HCT116 (cell line): ENCODE measurements at regions not wholly inside any gene's neighbourhood (a gene's known extent, or its start where the extent isn't known, plus 50 kb on each side); places are given as distances from the start of the nearest gene placed in this dataset.

Source experiments
- CEBPB ChIP-seq: IDR thresholded peaks from 2 replicates; pipeline ENCODE4 v1.6.1; 2012; ENCODE audit warnings: low read depth
- EGR1 ChIP-seq: IDR thresholded peaks from 2 replicates; pipeline ENCODE4 v1.6.1; 2012; ENCODE audit warnings: low read depth
- ELF1 ChIP-seq: IDR thresholded peaks from 2 replicates; pipeline ENCODE4 v1.6.1; 2012; ENCODE audit warnings: low read depth, borderline replicate concordance
- EZH2 ChIP-seq: fragments of 200-600 bp; sonication (generic); IDR thresholded peaks from 2 replicates; pipeline ENCODE4 v1.6.1; 2017; ENCODE audit warnings: antibody characterized with exemption, mixed run types
- EZH2phosphoT487 ChIP-seq: fragments of 200-600 bp; IDR thresholded peaks from 2 replicates; pipeline ENCODE4 v1.6.1; 2018; ENCODE audit warnings: antibody characterized with exemption, borderline replicate concordance
- JUND ChIP-seq: IDR thresholded peaks from 2 replicates; pipeline ENCODE4 v1.6.1; 2012
- POLR2A ChIP-seq: IDR thresholded peaks from 2 replicates; pipeline ENCODE4 v1.7.0; 2011; ENCODE audit warnings: borderline replicate concordance; ENCODE audit not compliant: insufficient read depth, insufficient read length; ENCODE audit errors: extremely low read depth
- POLR2AphosphoS5 ChIP-seq: IDR thresholded peaks from 2 replicates; pipeline ENCODE4 v1.6.1; 2011; ENCODE audit warnings: mild to moderate bottlenecking, low read depth, low read length, moderate library complexity
- RAD21 ChIP-seq: IDR thresholded peaks from 2 replicates; pipeline ENCODE4 v1.6.1; 2012; ENCODE audit warnings: low read depth, mild to moderate bottlenecking
- SIN3A ChIP-seq: IDR thresholded peaks from 2 replicates; pipeline ENCODE4 v1.6.1; 2012; ENCODE audit warnings: low read depth
- TF ChIP-seq, protein P1 (sequence below), 3 experiments: fragments of 200-600 bp in 1 of 3; sonication (generic) in 1 of 3; IDR thresholded peaks in 2 of 3; conservative IDR thresholded peaks in 1 of 3; 2 replicates each; pipeline ENCODE4 v1.5.1; 2012 to 2017; ENCODE audit warnings: low read depth in 2 of 3, low read length in 2 of 3, antibody characterized with exemption in 1 of 3, borderline replicate concordance in 1 of 3, control low read depth in 1 of 3, mild to moderate bottlenecking in 1 of 3, mixed read lengths in 1 of 3, mixed run types in 1 of 3, moderate library complexity in 1 of 3; ENCODE audit not compliant: insufficient read depth in 1 of 3
- TF ChIP-seq, protein P2 (sequence below): IDR thresholded peaks from 2 replicates; pipeline ENCODE4 v1.6.1; 2011; ENCODE audit warnings: mild to moderate bottlenecking, low read length, moderate library complexity; ENCODE audit not compliant: insufficient replicate concordance; ENCODE audit errors: extremely low read depth
- TF ChIP-seq, protein P3 (sequence below): IDR thresholded peaks from 2 replicates; pipeline ENCODE4 v1.6.1; 2012

DNA sequence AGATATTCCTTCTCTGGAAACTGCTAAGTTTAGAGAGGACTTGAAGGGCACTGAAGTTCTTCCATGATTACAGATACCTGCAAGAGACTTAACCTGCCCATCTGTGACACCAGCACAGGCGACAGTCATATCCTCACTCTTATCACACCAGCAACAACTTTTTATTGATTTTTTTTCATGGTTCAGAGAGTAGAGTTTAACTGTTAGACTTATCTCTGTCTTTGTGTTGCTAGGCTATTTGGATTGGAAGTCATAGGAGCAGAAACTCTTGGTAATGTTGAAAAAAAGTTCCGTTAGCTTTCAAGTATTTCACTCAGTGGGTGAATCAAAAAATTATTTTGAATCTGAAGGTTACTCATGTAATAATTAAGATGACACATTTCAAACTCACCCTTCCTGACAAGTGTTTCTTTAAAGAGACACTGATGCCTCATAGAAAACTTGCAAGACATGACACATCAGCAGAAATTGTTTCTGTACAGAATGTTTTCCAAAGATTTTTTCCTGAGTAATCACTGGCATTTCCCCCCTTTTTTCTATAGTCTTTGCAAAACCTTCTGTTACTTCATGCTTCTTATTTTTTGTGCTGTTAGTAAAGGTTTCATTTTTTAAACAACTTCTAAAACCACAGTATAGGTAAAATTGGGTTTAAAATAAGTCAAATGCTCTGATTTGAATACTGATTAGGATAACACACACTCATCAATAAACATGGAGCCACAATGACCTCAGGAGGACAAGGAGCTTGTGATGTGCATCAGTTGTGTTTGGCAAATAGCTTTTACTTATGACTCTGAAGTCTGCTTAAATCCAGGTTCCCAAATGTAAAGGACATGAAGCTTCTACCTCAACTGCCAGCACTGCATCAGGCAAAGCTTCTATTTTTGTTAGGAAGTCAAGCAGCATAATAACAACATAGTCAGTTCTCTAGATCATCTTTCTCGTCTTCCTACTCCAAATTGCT, 252.9 kb upstream of the MAN1A1 start:
- TF ChIP-seq POLR2A (no peak), RAD21 (no peak), EZH2 (no peak), CEBPB (no peak), SIN3A (no peak), JUND (no peak), EGR1 (no peak), POLR2AphosphoS5 (no peak), ELF1 (no peak), EZH2phosphoT487 (no peak)
- TF ChIP-seq, protein P1, sequence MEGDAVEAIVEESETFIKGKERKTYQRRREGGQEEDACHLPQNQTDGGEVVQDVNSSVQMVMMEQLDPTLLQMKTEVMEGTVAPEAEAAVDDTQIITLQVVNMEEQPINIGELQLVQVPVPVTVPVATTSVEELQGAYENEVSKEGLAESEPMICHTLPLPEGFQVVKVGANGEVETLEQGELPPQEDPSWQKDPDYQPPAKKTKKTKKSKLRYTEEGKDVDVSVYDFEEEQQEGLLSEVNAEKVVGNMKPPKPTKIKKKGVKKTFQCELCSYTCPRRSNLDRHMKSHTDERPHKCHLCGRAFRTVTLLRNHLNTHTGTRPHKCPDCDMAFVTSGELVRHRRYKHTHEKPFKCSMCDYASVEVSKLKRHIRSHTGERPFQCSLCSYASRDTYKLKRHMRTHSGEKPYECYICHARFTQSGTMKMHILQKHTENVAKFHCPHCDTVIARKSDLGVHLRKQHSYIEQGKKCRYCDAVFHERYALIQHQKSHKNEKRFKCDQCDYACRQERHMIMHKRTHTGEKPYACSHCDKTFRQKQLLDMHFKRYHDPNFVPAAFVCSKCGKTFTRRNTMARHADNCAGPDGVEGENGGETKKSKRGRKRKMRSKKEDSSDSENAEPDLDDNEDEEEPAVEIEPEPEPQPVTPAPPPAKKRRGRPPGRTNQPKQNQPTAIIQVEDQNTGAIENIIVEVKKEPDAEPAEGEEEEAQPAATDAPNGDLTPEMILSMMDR (IDR thresholded peaks at IDR 0.05 in 2 of 3, conservative IDR thresholded peaks at IDR 0.05 in 1 of 3; ENCODE audit: borderline replicate concordance in 1 of 3, insufficient read depth in 1 of 3, low read depth in 2 of 3, low read length in 2 of 3), result no peak
- TF ChIP-seq, protein P2, sequence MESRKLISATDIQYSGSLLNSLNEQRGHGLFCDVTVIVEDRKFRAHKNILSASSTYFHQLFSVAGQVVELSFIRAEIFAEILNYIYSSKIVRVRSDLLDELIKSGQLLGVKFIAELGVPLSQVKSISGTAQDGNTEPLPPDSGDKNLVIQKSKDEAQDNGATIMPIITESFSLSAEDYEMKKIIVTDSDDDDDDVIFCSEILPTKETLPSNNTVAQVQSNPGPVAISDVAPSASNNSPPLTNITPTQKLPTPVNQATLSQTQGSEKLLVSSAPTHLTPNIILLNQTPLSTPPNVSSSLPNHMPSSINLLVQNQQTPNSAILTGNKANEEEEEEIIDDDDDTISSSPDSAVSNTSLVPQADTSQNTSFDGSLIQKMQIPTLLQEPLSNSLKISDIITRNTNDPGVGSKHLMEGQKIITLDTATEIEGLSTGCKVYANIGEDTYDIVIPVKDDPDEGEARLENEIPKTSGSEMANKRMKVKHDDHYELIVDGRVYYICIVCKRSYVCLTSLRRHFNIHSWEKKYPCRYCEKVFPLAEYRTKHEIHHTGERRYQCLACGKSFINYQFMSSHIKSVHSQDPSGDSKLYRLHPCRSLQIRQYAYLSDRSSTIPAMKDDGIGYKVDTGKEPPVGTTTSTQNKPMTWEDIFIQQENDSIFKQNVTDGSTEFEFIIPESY, result no peak
- TF ChIP-seq, protein P3, sequence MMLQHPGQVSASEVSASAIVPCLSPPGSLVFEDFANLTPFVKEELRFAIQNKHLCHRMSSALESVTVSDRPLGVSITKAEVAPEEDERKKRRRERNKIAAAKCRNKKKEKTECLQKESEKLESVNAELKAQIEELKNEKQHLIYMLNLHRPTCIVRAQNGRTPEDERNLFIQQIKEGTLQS, result no peak
